HG03469 (cell line): ENCODE measurements at regions not wholly inside any gene's neighbourhood (a gene's known extent, or its start where the extent isn't known, plus 50 kb on each side); places are given as distances from the start of the nearest gene placed in this dataset.
"Not testable (repeated sequence)": the region's sequence is repeated elsewhere in the genome, so short reads cannot be mapped to it uniquely, and the experiment has no call there.

Source experiments
- ATAC-seq: cut with Tn5 transposase; IDR thresholded peaks from one replicate; pipeline ENCODE4 v1.9.1; 2021; ENCODE audit warnings: mild to moderate bottlenecking, moderate library complexity, moderate number of reproducible peaks; ENCODE audit not compliant: unreplicated experiment

GRCh38 chr2:150373374-150373773 lies 114.1 kb downstream of the RND3 start:
- no peak for ATAC-seq

GRCh38 chr2:150371044-150371818 lies 116.2 kb downstream of the RND3 start:
- no peak for ATAC-seq

DNA sequence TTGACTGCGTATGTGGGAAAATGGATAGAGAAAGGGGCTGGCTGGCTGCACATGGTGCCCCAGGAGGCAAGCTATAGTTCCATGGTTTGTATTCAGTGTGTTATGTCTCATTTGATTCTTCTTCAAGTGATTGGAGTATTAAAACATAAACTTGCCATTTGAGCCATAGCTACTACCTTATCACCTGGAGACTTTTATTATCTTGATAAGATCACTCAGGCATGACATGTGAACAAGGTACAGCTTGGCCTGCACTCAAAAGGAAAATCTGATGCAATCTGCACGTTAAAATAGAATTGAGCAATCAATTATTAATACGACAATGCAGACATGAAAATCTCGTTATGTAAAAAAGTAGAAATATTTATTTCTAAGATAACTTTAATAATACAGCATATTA lies 116.9 kb downstream of the RND3 start:
- ATAC-seq, result no peak

- no peak for ATAC-seq
These were observed 117.6 kb downstream of the RND3 start for GRCh38 chr2:150369862-150370261.

DNA sequence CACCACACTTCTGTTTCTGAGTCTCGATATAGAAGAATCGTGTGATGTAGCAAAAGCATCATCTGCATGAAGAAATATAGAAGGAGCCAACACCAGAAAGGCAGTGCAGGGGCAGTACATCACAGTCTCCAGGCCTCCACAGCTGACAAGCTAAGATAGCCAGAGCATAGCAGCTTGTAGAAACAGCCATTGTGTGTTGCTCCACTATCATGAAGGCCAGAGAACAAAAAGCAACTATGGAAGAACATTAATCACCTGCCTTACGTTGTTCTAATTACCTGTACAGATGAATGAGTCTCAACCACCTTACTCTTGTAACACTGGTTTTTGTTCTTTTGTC lies 129.0 kb downstream of the RND3 start:
- no peak for ATAC-seq

GRCh38 chr2:150357770-150358467 lies 129.5 kb downstream of the RND3 start:
- ATAC-seq, result peak; percentile 71

DNA sequence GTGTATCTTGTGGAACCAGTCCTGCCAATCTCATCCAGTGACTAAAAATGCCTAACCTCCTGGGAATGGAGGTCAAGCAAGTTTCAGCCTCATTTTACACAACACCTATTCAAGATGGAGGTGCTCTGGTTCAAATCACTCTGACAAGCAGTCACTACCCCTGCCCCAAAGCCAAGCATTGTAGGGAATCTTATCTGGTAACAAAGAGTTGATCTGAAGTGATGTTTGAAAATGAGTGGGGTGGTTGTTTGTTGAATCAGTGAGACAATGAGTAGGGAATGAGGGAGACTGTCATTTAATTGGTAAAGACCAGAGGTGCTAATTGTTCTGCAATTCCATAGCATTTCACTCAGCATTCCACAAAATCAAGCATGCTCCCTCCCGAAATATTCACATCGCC lies 132.0 kb downstream of the RND3 start:
- no peak for ATAC-seq

DNA sequence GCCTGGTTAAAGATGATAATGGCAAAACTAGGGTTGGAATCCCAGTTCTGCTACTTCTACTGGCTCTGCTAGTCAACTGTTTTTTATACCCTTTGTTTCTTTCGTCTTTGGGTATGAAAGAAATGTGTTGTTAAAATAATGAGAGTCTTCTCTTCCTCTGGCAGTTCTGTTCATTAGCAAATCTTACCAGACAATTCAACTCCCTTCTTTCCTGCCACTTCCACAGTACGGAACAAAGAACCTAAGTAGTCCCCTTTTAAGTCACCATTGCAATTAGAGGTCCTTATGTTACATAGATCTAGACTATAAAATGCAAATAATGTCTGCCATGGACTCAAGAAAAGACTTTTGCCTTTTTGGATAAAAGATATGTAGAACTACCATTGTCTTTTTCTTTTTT lies 134.1 kb downstream of the RND3 start:
- no peak for ATAC-seq

DNA sequence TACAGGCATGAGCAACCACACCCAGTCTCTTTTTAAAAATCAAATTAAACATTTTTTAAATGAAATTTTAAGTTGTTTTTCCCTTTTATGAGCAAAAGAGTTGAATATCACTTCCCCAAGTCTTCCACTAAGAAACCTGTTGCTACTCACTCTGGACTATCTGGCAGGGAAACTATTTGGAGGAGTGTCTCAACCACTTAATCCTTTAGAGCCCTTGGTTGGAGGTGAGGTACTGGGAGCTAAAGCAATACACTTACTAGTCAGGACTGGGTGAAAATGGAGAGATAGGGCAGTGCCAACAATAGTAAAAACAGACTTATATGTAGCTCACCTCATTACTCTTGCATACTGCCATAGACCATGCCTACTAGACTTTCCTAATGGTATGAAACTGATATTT lies 135.5 kb downstream of the RND3 start:
- no peak for ATAC-seq

- ATAC-seq, result no peak
These were observed 137.0 kb downstream of the RND3 start for GRCh38 chr2:150350500-150350899.

- no peak for ATAC-seq
These were observed 140.7 kb downstream of the RND3 start for GRCh38 chr2:150346806-150347205.

- ATAC-seq, result no peak
These were observed 145.3 kb downstream of the RND3 start for GRCh38 chr2:150341982-150342680.

DNA sequence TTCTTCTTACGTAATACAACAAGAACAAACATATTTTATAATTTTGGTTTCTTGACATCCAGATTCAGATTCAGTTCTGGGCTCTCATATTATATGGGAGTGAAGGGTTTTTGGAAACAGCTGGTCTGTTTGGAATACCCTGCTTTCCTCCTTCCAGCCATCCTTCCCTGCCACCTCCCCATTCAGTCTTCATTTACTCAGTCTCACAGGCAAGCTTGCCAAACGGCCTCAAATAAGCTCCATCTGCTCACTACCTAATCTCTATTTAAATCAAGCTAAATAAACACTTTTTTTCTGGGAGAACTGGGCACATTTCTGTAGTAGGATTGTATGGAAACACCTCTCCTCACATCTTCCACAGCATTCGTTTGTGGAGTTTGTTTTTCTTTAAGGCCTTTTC lies 147.5 kb downstream of the RND3 start:
- no peak for ATAC-seq

- no peak for ATAC-seq
These were observed 148.2 kb downstream of the RND3 start for GRCh38 chr2:150339282-150339681.

DNA sequence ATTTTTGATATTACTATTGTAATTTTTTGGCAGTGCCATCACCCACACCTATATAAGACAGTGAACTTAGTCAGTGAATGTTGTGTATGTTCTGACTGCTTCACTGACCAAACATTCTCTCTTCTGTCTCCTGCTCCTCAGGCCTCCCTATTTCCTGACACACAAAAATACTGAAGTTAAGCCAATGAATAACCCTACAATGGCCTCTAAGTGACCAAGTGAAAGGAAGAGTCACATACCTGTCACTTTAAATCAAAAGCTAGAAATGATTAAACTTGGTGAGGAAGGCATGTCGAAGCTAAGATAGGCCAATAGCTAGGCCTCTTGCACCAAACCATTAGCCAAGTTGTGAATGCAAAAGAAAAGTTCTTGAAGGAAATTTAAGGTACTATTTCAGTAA lies 151.9 kb downstream of the RND3 start:
- ATAC-seq, result no peak

DNA sequence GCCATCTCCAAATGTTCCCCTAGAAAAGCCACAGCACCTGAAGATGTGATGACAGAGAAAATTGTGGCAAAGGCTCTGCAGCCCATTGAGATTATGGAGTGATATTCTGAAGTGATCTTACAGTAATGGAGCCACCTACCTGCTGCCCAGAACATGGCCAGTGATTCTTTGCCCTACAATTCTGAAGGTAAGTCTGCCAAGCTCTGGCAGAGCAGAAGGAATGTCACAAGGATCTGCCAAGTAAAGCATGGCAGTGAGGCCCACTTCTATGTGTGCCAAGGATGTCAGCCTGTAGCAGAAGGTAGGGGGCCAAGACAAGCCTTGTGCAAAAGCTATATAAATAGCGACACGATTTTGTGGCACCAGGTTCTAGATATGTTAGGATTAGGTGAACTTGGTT lies 155.1 kb downstream of the RND3 start:
- no peak for ATAC-seq

DNA sequence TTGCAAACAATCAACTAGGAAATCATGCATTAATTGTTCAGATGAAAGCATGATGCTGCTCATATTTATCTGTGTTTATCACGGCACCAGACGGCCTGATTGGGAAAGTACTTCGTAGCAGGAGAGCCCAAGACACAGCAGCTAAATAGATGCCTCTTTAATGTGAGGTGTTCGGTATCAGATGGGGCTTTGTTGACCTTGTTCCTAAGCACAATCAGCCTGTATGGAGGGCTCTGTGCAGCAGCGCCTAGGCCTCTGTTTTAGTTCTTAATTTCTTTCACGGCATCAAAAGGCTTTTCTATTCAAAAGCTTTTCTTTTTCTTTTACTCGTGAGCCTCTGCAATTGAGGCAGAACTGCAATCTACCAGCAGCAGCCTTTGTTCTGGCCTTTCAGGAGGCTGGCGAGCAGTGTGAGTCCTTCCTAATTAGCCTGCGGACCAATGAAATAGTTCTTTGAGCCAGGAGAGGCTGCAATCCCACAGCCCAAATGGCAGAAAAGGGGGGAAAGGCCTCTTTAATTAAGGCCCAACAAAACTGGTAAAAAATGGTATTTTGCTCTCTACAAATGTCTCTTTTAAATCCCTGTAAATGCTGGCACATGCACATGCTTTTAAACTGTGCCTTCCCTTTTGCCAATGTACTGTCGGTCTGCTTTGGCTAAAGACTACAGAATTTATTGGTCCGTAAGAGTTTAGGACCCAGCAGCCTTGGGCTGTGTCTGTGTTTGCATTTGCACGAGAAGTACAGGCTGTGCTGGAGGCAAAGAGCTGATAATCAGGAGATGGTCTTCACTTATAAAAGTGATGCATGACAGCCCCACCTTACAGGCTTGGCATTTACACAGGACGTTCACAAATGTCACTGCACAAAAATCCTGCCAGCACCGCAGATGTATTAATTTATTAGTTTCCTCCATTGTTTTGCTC lies 159.6 kb downstream of the RND3 start:
- no peak for ATAC-seq

GRCh38 chr2:150325656-150326314 lies 161.7 kb downstream of the RND3 start:
- ATAC-seq, result no peak

DNA sequence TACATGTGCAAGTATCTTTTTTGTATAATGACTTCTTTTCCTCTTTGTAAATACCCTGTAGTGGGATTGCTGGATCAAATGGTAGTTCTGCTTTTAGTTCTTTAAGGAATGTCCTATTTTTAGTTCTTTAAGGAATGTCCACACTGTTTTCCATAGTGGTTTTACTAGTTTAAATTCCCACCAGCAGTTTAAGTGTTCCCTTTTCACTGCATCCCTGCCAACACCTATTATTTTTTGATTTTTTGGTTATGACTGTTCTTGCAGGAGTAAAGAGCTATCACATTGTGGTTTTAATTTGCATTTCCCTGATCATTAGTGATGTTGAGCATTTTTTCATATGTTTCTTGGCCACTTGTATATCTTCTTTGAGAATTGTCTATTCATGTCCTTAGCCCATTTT lies 164.4 kb downstream of the RND3 start:
- not testable (repeated sequence) for ATAC-seq

GRCh38 chr2:150320608-150321007 lies 166.9 kb downstream of the RND3 start:
- ATAC-seq, result no peak
